Adrenal gland (tissue), 9 donors: ENCODE measurements at regions not wholly inside any gene's neighbourhood (a gene's known extent, or its start where the extent isn't known, plus 50 kb on each side); places are given as distances from the start of the nearest gene placed in this dataset.

Source experiments
- DNase-seq, 7 donors: peaks; one replicate each; pipeline ENCODE4 v3.0.0-alpha.2; 2019 to 2020
- H3K27ac ChIP-seq, 5 donors: fragments of 200-600 bp; sonication (generic) in 4 of 5; 1 replicate in 3 of 5; 2 replicates in 2 of 5; pipeline versions ENCODE4 v1.5.1 to v1.8.0; 2016 to 2020; ENCODE audit warnings: mild to moderate bottlenecking in 1 of 5
- H3K27me3 ChIP-seq: fragments of 200-600 bp; 2 replicates; pipeline ENCODE4 v1.8.0; 2021
- H3K36me3 ChIP-seq, 2 donors: fragments of 200-600 bp; replicated peaks in 1 of 2; 1 replicate in 1 of 2; 2 replicates in 1 of 2; pipeline versions ENCODE4 v1.5.1 to v1.8.0; 2018 to 2022
- H3K4me1 ChIP-seq, 2 donors: fragments of 200-600 bp; replicated peaks in 1 of 2; 1 replicate in 1 of 2; 2 replicates in 1 of 2; pipeline versions ENCODE4 v1.5.1 to v1.8.0; 2018 to 2021
- H3K4me3 ChIP-seq, 4 donors: fragments of 200-600 bp; sonication (generic) in 3 of 4; one replicate each; pipeline ENCODE4 v1.5.1; 2016 to 2018
- H3K9me3 ChIP-seq, 3 donors: fragments of 200-600 bp; sonication (generic) in 1 of 3; replicated peaks in 1 of 3; 1 replicate in 2 of 3; 2 replicates in 1 of 3; pipeline versions ENCODE4 v1.5.1 to v1.8.0; 2016 to 2021
- CTCF ChIP-seq, 6 experiments: fragments of 450-650 bp in 4 of 6; fragments of 200-600 bp in 2 of 6; sonication (generic) in 1 of 6; IDR thresholded peaks; 1 replicate in 5 of 6; 2 replicates in 1 of 6; pipeline versions ENCODE4 v1.5.1 to v1.8.0; 2016 to 2021; ENCODE audit warnings: antibody characterized with exemption in 6 of 6, mild to moderate bottlenecking in 2 of 6, moderate library complexity in 1 of 6
- POLR2A ChIP-seq, 2 donors: fragments of 450-650 bp; IDR thresholded peaks; one replicate each; pipeline ENCODE4 v1.6.1; 2017; ENCODE audit warnings: antibody characterized with exemption in 2 of 2, mild to moderate bottlenecking in 2 of 2, moderate library complexity in 1 of 2
- WGBS, 4 donors: extraction: QIAGEN DNeasy Blood & Tissue Kit in 2 of 4; methylation state at CpG; one replicate each; pipeline versions ENCODE4 v1.1.5 to v1.1.7; 2013 to 2017; 5-methylcytosine and 5-hydroxymethylcytosine counted together
- intact Hi-C, 2 donors: fragments of 100-400 bp; cut with DNase I; formaldehyde crosslinking; loops; one replicate each; pipeline versions ENCODE4 v1.14.1 to v1.15.0; 2022 to 2023
- donor health status: healthy with polysubstance abuse.
- donor health status: Bipolar disorder and iron deficiency.
- donor health status: DM: yes; HTN: yes; CAD: no.
- donor health status: DM: no; HTN: no; CAD: no.
- donor health status: DM: no; HTN: no; CAD: no.

- no peak overlapping the region for H3K4me3 ChIP-seq
- H3K4me1 ChIP-seq = no peaks in the 10 kb centered on the region
- H3K27me3 ChIP-seq = no peaks in the 10 kb centered on the region
- TF ChIP-seq POLR2A (IDR thresholded peaks at IDR 0.05) (no peak), CTCF (IDR thresholded peaks at IDR 0.05) (no peak)
- WGBS, 4 donors = 78 to 89% (median 87%) methylated on average over 8 of the region's 8 CpGs
- intact Hi-C loops = no loop called here
- no peak overlapping the region for H3K27ac ChIP-seq
- DNase-seq = no peak
- no peaks in the 10 kb centered on the region for H3K36me3 ChIP-seq
- no peaks in the 10 kb centered on the region for H3K9me3 ChIP-seq
Measured at GRCh38 chr9:2356041-2356790, 265.4 kb upstream of the VLDLR start.

GRCh38 chr9:2359891-2360471 is 261.6 kb upstream of the VLDLR start:
- H3K4me3 ChIP-seq = no peak overlapping the region
- no peaks in the 10 kb centered on the region for H3K27me3 ChIP-seq
- DNase-seq = no peak
- H3K4me1 ChIP-seq = no peaks in the 10 kb centered on the region
- no peaks in the 10 kb centered on the region for H3K36me3 ChIP-seq
- no peak for TF ChIP-seq CTCF (IDR thresholded peaks at IDR 0.05)
- intact Hi-C loops = no loop called here
- 68 to 93% (median 82%) methylated on average over 3 of the region's 3 CpGs for WGBS, 4 donors
- H3K27ac ChIP-seq = no peak overlapping the region
- no peaks in the 10 kb centered on the region for H3K9me3 ChIP-seq

- H3K4me3 ChIP-seq = no peak overlapping the region
- H3K27me3 ChIP-seq = no peaks in the 10 kb centered on the region
- WGBS, 4 donors = 87 to 90% (median 88%) methylated on average over 2 of the region's 2 CpGs
- intact Hi-C loops = no loop called here
- H3K9me3 ChIP-seq = no peaks in the 10 kb centered on the region
- DNase-seq = no peak
- no peaks in the 10 kb centered on the region for H3K4me1 ChIP-seq
- TF ChIP-seq CTCF (IDR thresholded peaks at IDR 0.05) = no peak
- TF ChIP-seq POLR2A (IDR thresholded peaks at IDR 0.05) = no peak
- H3K27ac ChIP-seq = no peak overlapping the region
- no peaks in the 10 kb centered on the region for H3K36me3 ChIP-seq
Measured at GRCh38 chr9:2362150-2362549, 259.4 kb upstream of the VLDLR start.

- WGBS, 4 donors = 81 to 89% (median 85%) methylated on average over 6 of the region's 6 CpGs
- Histone ChIP-seq H3K36me3 (no peaks in the 10 kb centered on the region), H3K9me3 (no peaks in the 10 kb centered on the region), H3K4me1 (no peaks in the 10 kb centered on the region), H3K27ac (no peak overlapping the region), H3K27me3 (no peaks in the 10 kb centered on the region), H3K4me3 (no peak overlapping the region)
- no peak for DNase-seq
- TF ChIP-seq CTCF (IDR thresholded peaks at IDR 0.05) (no peak), POLR2A (IDR thresholded peaks at IDR 0.05) (no peak)
- intact Hi-C loops = no loop called here
Measured at GRCh38 chr9:2363138-2363745, 258.3 kb upstream of the VLDLR start.
